Lower leg skin (tissue), 3 donors: ENCODE measurements at regions not wholly inside any gene's neighbourhood (a gene's known extent, or its start where the extent isn't known, plus 50 kb on each side); places are given as distances from the start of the nearest gene placed in this dataset.

Experiments
- CTCF ChIP-seq, 3 donors: fragments of 450-650 bp; IDR thresholded peaks; one replicate each; pipeline ENCODE4 v1.5.1; 2016; ENCODE audit warnings: antibody characterized with exemption in 3 of 3, mild to moderate bottlenecking in 3 of 3, moderate library complexity in 2 of 3
- POLR2A ChIP-seq, 2 donors: fragments of 450-650 bp; IDR thresholded peaks; one replicate each; pipeline ENCODE4 v1.6.1; 2016 to 2017; ENCODE audit warnings: antibody characterized with exemption in 2 of 2, mild to moderate bottlenecking in 1 of 2, moderate library complexity in 1 of 2

GRCh38 chr4:10203851-10204250 is 87.3 kb upstream of the WDR1 start:
- TF ChIP-seq CTCF (IDR thresholded peaks at IDR 0.05) (no peak), POLR2A (IDR thresholded peaks at IDR 0.05) (no peak)
